H9 (cell line): ENCODE measurements at regions not wholly inside any gene's neighbourhood (a gene's known extent, or its start where the extent isn't known, plus 50 kb on each side); places are given as distances from the start of the nearest gene placed in this dataset.

Source experiments
- DNase-seq: peaks from one replicate; pipeline ENCODE4 v3.0.0-alpha.2; 2017
- H2AFZ ChIP-seq: one replicate; pipeline ENCODE4 v1.6.1; 2013; ENCODE audit warnings: mild to moderate bottlenecking, low read length, control low read depth, moderate library complexity
- H2AK5ac ChIP-seq: 2 replicates; pipeline ENCODE4 v1.6.1; 2013; ENCODE audit warnings: low read length, control low read depth, mixed read lengths; ENCODE audit not compliant: insufficient read length
- H2BK120ac ChIP-seq: one replicate; pipeline ENCODE4 v1.6.1; 2013; ENCODE audit warnings: low read depth, mild to moderate bottlenecking, low read length, control low read depth, inconsistent platforms; ENCODE audit not compliant: poor library complexity, severe bottlenecking
- H2BK12ac ChIP-seq: 2 replicates; pipeline ENCODE4 v1.6.1; 2013; ENCODE audit warnings: low read length, control low read depth, mixed read lengths, low read depth; ENCODE audit not compliant: insufficient read length
- H2BK15ac ChIP-seq: 2 replicates; pipeline ENCODE4 v1.6.1; 2013; ENCODE audit warnings: low read depth, low read length, control low read depth
- H2BK20ac ChIP-seq: one replicate; pipeline ENCODE4 v1.6.1; 2013; ENCODE audit warnings: low read depth, mild to moderate bottlenecking, low read length, control low read depth, inconsistent platforms; ENCODE audit not compliant: poor library complexity, severe bottlenecking
- H2BK5ac ChIP-seq: 2 replicates; pipeline ENCODE4 v1.6.1; 2013; ENCODE audit warnings: low read length, control low read depth, mixed read lengths; ENCODE audit not compliant: insufficient read length
- H3K14ac ChIP-seq: 2 replicates; pipeline ENCODE4 v1.6.1; 2013; ENCODE audit warnings: low read length, control low read depth; ENCODE audit not compliant: insufficient read depth
- H3K18ac ChIP-seq: 2 replicates; pipeline ENCODE4 v1.6.1; 2013; ENCODE audit warnings: low read depth, mild to moderate bottlenecking, mixed read lengths, low read length, control low read depth; ENCODE audit not compliant: insufficient read length
- H3K23ac ChIP-seq: 2 replicates; pipeline ENCODE4 v1.6.1; 2013; ENCODE audit warnings: low read length, control low read depth, mixed read lengths, low read depth; ENCODE audit not compliant: insufficient read length
- H3K23me2 ChIP-seq: 2 replicates; pipeline ENCODE4 v1.6.1; 2013; ENCODE audit warnings: low read depth, mild to moderate bottlenecking, mixed read lengths, low read length, control low read depth; ENCODE audit not compliant: insufficient read length, poor library complexity, severe bottlenecking
- H3K27ac ChIP-seq: 2 replicates; pipeline ENCODE4 v1.5.1; 2013; ENCODE audit warnings: low read length, control low read depth, mixed read lengths, low read depth; ENCODE audit not compliant: insufficient read length
- H3K27me3 ChIP-seq: 2 replicates; pipeline ENCODE4 v1.6.1; 2013; ENCODE audit warnings: low read length, control low read depth, inconsistent platforms; ENCODE audit not compliant: insufficient read depth
- H3K4ac ChIP-seq: 2 replicates; pipeline ENCODE4 v1.6.1; 2013; ENCODE audit warnings: low read depth, mild to moderate bottlenecking, control low read depth, inconsistent platforms, low read length, moderate library complexity
- H3K4me1 ChIP-seq: 2 replicates; pipeline ENCODE4 v1.6.1; 2013; ENCODE audit warnings: low read length, control low read depth, inconsistent platforms; ENCODE audit not compliant: insufficient read depth
- H3K4me2 ChIP-seq: 2 replicates; pipeline ENCODE4 v1.6.1; 2013; ENCODE audit warnings: low read length, control low read depth, mixed read lengths; ENCODE audit not compliant: insufficient read length, insufficient read depth
- H3K56ac ChIP-seq: 2 replicates; pipeline ENCODE4 v1.6.1; 2013; ENCODE audit warnings: low read depth, mild to moderate bottlenecking, mixed read lengths, low read length, control low read depth; ENCODE audit not compliant: insufficient read length
- H3K79me1 ChIP-seq: 2 replicates; pipeline ENCODE4 v1.6.1; 2013; ENCODE audit warnings: low read depth, mild to moderate bottlenecking, moderate library complexity, low read length, control low read depth, inconsistent platforms; ENCODE audit not compliant: insufficient read depth, poor library complexity, severe bottlenecking
- H3K79me2 ChIP-seq: 2 replicates; pipeline ENCODE4 v1.6.1; 2013; ENCODE audit warnings: low read length, control low read depth, inconsistent platforms; ENCODE audit not compliant: insufficient read depth
- H3K9ac ChIP-seq: 2 replicates; pipeline ENCODE4 v1.6.1; 2013; ENCODE audit warnings: low read length, control low read depth, mixed read lengths; ENCODE audit not compliant: insufficient read length; ENCODE audit errors: extremely low read depth
- H3K9me3 ChIP-seq: one replicate; pipeline ENCODE4 v1.6.1; 2013; ENCODE audit warnings: low read depth, low read length, inconsistent platforms; ENCODE audit not compliant: control insufficient read depth
- H3T11ph ChIP-seq: one replicate; pipeline ENCODE4 v1.6.1; 2013; ENCODE audit warnings: mild to moderate bottlenecking, low read length, control low read depth, inconsistent platforms
- H4K20me1 ChIP-seq: one replicate; pipeline ENCODE4 v1.6.1; 2013; ENCODE audit not compliant: control insufficient read depth, insufficient read length, insufficient read depth
- H4K5ac ChIP-seq: 2 replicates; pipeline ENCODE4 v1.6.1; 2013; ENCODE audit warnings: low read depth, mild to moderate bottlenecking, mixed read lengths, low read length, control low read depth; ENCODE audit not compliant: insufficient read length
- H4K8ac ChIP-seq: replicated peaks from 2 replicates; pipeline ENCODE4 v1.6.1; 2013; ENCODE audit warnings: low read length, control low read depth, mixed read lengths, low read depth; ENCODE audit not compliant: insufficient read length
- H4K91ac ChIP-seq: 2 replicates; pipeline ENCODE4 v1.6.1; 2013; ENCODE audit warnings: low read depth, mild to moderate bottlenecking, moderate library complexity, mixed read lengths, low read length, control low read depth; ENCODE audit not compliant: insufficient read length
- H3K27ac Mint-ChIP-seq, 3 experiments: 2 replicates in 2 of 3; 3 replicates in 1 of 3; pipeline ENCODE4 v1.8.0; 2020 to 2021; ENCODE audit warnings: mixed read lengths in 3 of 3, mild to moderate bottlenecking in 1 of 3, moderate library complexity in 1 of 3
- H3K27me3 Mint-ChIP-seq: 2 replicates; pipeline ENCODE4 v1.8.0; 2021; ENCODE audit warnings: low read depth, mild to moderate bottlenecking, moderate library complexity, mixed read lengths
- H3K36me3 Mint-ChIP-seq, 3 experiments: 2 replicates in 2 of 3; 3 replicates in 1 of 3; pipeline ENCODE4 v1.8.0; 2020 to 2021; ENCODE audit warnings: low read depth in 3 of 3, mixed read lengths in 3 of 3; ENCODE audit not compliant: insufficient read depth in 1 of 3
- H3K4me1 Mint-ChIP-seq, 2 experiments: 2 replicates each; pipeline ENCODE4 v1.8.0; 2020; ENCODE audit warnings: mixed read lengths in 2 of 2
- H3K4me3 Mint-ChIP-seq, 2 experiments: 2 replicates in 1 of 2; 3 replicates in 1 of 2; pipeline ENCODE4 v1.8.0; 2020 to 2021; ENCODE audit warnings: mild to moderate bottlenecking in 2 of 2, mixed read lengths in 2 of 2, moderate library complexity in 1 of 2
- H3K9me3 Mint-ChIP-seq, 2 experiments: 2 replicates in 1 of 2; 3 replicates in 1 of 2; pipeline ENCODE4 v1.8.0; 2020; ENCODE audit warnings: mild to moderate bottlenecking in 2 of 2, mixed read lengths in 2 of 2, moderate library complexity in 1 of 2
- CTCF ChIP-seq: fragments of 200-600 bp; sonication (generic); conservative IDR thresholded peaks from 3 replicates; pipeline ENCODE4 v1.8.0; 2021; ENCODE audit warnings: antibody characterized with exemption, mild to moderate bottlenecking
- WGBS: extraction: QIAGEN DNeasy Blood & Tissue Kit; methylation state at CpG from one replicate; pipeline ENCODE4 v1.1.7; 2013; ENCODE audit warnings: missing lambda C conversion rate, low lambda C conversion rate, mixed read lengths; ENCODE audit not compliant: insufficient read length; ENCODE audit errors: extremely low coverage; 5-methylcytosine and 5-hydroxymethylcytosine counted together

- WGBS = no CpG with 5 or more reads among the region's 4 CpGs
- Mint-ChIP-seq H3K27ac (no peak overlapping the region), H3K36me3 (no peaks in the 10 kb centered on the region), H3K4me1 (no peaks in the 10 kb centered on the region), H3K4me3 (no peak overlapping the region), H3K9me3 (no peaks in the 10 kb centered on the region), H3K27me3 (no peaks in the 10 kb centered on the region)
- Histone ChIP-seq H3K18ac (no peak overlapping the region), H3K79me2 (no peaks in the 10 kb centered on the region), H3K27ac (no peak overlapping the region), H4K5ac (no peak overlapping the region), H3K27me3 (no peaks in the 10 kb centered on the region), H3K4me2 (no peak overlapping the region), H3K9ac (no peak overlapping the region), H2AFZ (no peak overlapping the region), H3K4ac (no peak overlapping the region), H3K9me3 (no peaks in the 10 kb centered on the region), H3T11ph (no peak overlapping the region), H2BK20ac (no peak overlapping the region), H3K23ac (no peak overlapping the region), H4K20me1 (no peaks in the 10 kb centered on the region), H2BK12ac (no peak overlapping the region), H3K14ac (no peak overlapping the region), H3K79me1 (no peaks in the 10 kb centered on the region), H4K8ac (no peak overlapping the region), H2BK15ac (no peak overlapping the region), H2BK5ac (no peak overlapping the region), H4K91ac (no peak overlapping the region), H3K23me2 (no peaks in the 10 kb centered on the region), H3K56ac (no peak overlapping the region), H3K4me1 (no peaks in the 10 kb centered on the region), H2BK120ac (no peak overlapping the region), H2AK5ac (no peak overlapping the region)
- no peak for DNase-seq
- TF ChIP-seq CTCF = no peak
Measured at GRCh38 chr2:23120161-23120560, 264.8 kb upstream of the KLHL29 start.
